ENCODE measurements at regions not wholly inside any gene's neighbourhood (a gene's known extent, or its start where the extent isn't known, plus 50 kb on each side); places are given as distances from the start of the nearest gene placed in this dataset.

GRCh38 chr11:81432333-81432732 lies 1301.3 kb downstream of the FAM181B start:
- TF ChIP-seq POLR2AphosphoS5 (IDR thresholded peaks at IDR 0.05; ENCODE audit: low read depth, low read length) (no peak), REST (IDR thresholded peaks at IDR 0.05; ENCODE audit: insufficient read depth in 1 of 2, low read depth in 2 of 2, low read length in 1 of 2) (no peak), CTCF (IDR thresholded peaks at IDR 0.05) (no peak), TCF7L2 (IDR thresholded peaks at IDR 0.05; ENCODE audit: low read depth, low read length) (no peak), SIN3A (IDR thresholded peaks at IDR 0.05; ENCODE audit: borderline replicate concordance, insufficient read depth, low read depth, low read length) (no peak)
- intact Hi-C loops (cut with micrococcal nuclease; ENCODE audit: unreplicated experiment) (no loop called here), in situ Hi-C loops (cut with HindIII; ENCODE audit: low pct_unique_long_range_greater_than_20kb, low sequenced_read_pairs) (no loop called here)
- Histone ChIP-seq H3K9me3 (ENCODE audit: control insufficient read depth, insufficient read depth, low read depth, low read length) (no peaks in the 10 kb centered on the region; the same call in 1 of the 2 replicates), H3K27ac (ENCODE audit: low read length) (no peak overlapping the region), H3K4me1 (ENCODE audit: control insufficient read depth, insufficient read depth, low read length) (no peaks in the 10 kb centered on the region), H3K27me3 (ENCODE audit: control insufficient read depth, insufficient read depth, low read length) (no peaks in the 10 kb centered on the region), H3K36me3 (ENCODE audit: control insufficient read depth, insufficient read depth, low read length) (no peaks in the 10 kb centered on the region), H3K4me3 (ENCODE audit: low read depth in 2 of 2, low read length in 2 of 2) (no peak overlapping the region)
- POLR2A ChIA-PET = no interaction called here
- DNase-seq (ENCODE audit: low read depth, low spot score) (no peak), ATAC-seq (no peak)
- CTCF ChIA-PET = interaction anchor here (0.8 kb wide), 1 partner anchor 45 kb away, joined by 3 read pairs; no protein-coding TSS in a partner anchor
- BruUV-seq (replicated peaks) = no TSS peak

GRCh38 chr11:81424822-81425221 lies 1308.8 kb downstream of the FAM181B start:
- TF ChIP-seq TCF7L2 (IDR thresholded peaks at IDR 0.05; ENCODE audit: low read depth, low read length) = no peak
- TF ChIP-seq SIN3A (IDR thresholded peaks at IDR 0.05; ENCODE audit: borderline replicate concordance, insufficient read depth, low read depth, low read length) = no peak
- no peak for TF ChIP-seq REST (IDR thresholded peaks at IDR 0.05; ENCODE audit: insufficient read depth in 1 of 2, low read depth in 2 of 2, low read length in 1 of 2)
- no peak for TF ChIP-seq CTCF (IDR thresholded peaks at IDR 0.05)
- TF ChIP-seq POLR2AphosphoS5 (IDR thresholded peaks at IDR 0.05; ENCODE audit: low read depth, low read length) = no peak
- in situ Hi-C loops (cut with HindIII; ENCODE audit: low pct_unique_long_range_greater_than_20kb, low sequenced_read_pairs) (no loop called here), intact Hi-C loops (cut with micrococcal nuclease; ENCODE audit: unreplicated experiment) (no loop called here)
- Histone ChIP-seq H3K36me3 (ENCODE audit: control insufficient read depth, insufficient read depth, low read length) (no peaks in the 10 kb centered on the region), H3K4me3 (ENCODE audit: low read depth in 2 of 2, low read length in 2 of 2) (no peak overlapping the region), H3K27ac (ENCODE audit: low read length) (no peak overlapping the region), H3K4me1 (ENCODE audit: control insufficient read depth, insufficient read depth, low read length) (no peaks in the 10 kb centered on the region), H3K27me3 (ENCODE audit: control insufficient read depth, insufficient read depth, low read length) (no peaks in the 10 kb centered on the region), H3K9me3 (ENCODE audit: control insufficient read depth, insufficient read depth, low read depth, low read length) (no peaks in the 10 kb centered on the region; the same call in 1 of the 2 replicates)
- ChIA-PET POLR2A (no interaction called here), CTCF (no interaction called here)
- no TSS peak for BruUV-seq (replicated peaks)
- ATAC-seq (no peak), DNase-seq (ENCODE audit: low read depth, low spot score) (no peak)

Data from Panc1 (cell line).